ENCODE measurements at regions not wholly inside any gene's neighbourhood (a gene's known extent, or its start where the extent isn't known, plus 50 kb on each side); places are given as distances from the start of the nearest gene placed in this dataset.

GRCh38 chr13:50323440-50324065 lies 308.3 kb downstream of the KCNRG start:
- H3K36me3 ChIP-seq (ENCODE audit: control insufficient read depth, insufficient read depth, low read length): no peaks in the 10 kb centered on the region
- no peak overlapping the region for H2AK5ac ChIP-seq (ENCODE audit: low read depth, low read length)
- no peak overlapping the region for H4K5ac ChIP-seq (ENCODE audit: low read depth, low read length)
- no peak overlapping the region for H3K27ac ChIP-seq (ENCODE audit: insufficient read depth, low read length)
- H3K79me1 ChIP-seq (ENCODE audit: low read depth in 1 of 2, low read length in 2 of 2): no peaks in the 10 kb centered on the region
- H3K4me1 ChIP-seq (ENCODE audit: control insufficient read depth, insufficient read depth, low read length): peaks cover 4% of the 10 kb centered on the region
- no peak overlapping the region for H4K8ac ChIP-seq (ENCODE audit: low read depth in 2 of 2, low read length in 2 of 2)
- no TSS peak for BruUV-seq (replicated peaks)
- H2BK15ac ChIP-seq (ENCODE audit: low read depth, low read length): no peak overlapping the region
- H3K4me2 ChIP-seq (ENCODE audit: low read depth, low read length): peak overlapping the region; percentile 48; the same call in 1 of the 2 replicates
- peak overlapping the region; percentile 30; the same call in 1 of the 2 replicates for H3K18ac ChIP-seq (ENCODE audit: low read depth, low read length)
- dilution Hi-C loops (cut with HindIII; ENCODE audit: low sequenced_read_pairs, unreplicated experiment) (no loop called here), in situ Hi-C loops (cut with MboI; ENCODE audit: low sequenced_read_pairs) (no loop called here), intact Hi-C loops (cut with micrococcal nuclease) (no loop called here)
- POLR2A ChIA-PET (ENCODE audit: unreplicated experiment): no interaction called here
- no peak overlapping the region for H4K91ac ChIP-seq (ENCODE audit: insufficient read depth, low read depth, low read length)
- no peak overlapping the region for H2AFZ ChIP-seq (replicated peaks; ENCODE audit: low read length, poor library complexity)
- H3K4ac ChIP-seq (ENCODE audit: low read depth, low read length): peak overlapping the region; percentile 51; the same call in 1 of the 2 replicates
- H2BK120ac ChIP-seq (ENCODE audit: low read depth, low read length): peak overlapping the region; percentile 23; the same call in 1 of the 2 replicates
- no peak overlapping the region for H2AK9ac ChIP-seq (replicated peaks; ENCODE audit: low read depth, low read length, poor library complexity)
- H3K23ac ChIP-seq (ENCODE audit: low read depth, low read length): no peak overlapping the region
- no peaks in the 10 kb centered on the region for H3K9me3 ChIP-seq (ENCODE audit: control insufficient read depth, insufficient read depth, low read length)
- H2BK5ac ChIP-seq (ENCODE audit: low read depth, low read length, poor library complexity, severe bottlenecking): peak overlapping the region; percentile 66
- H3K9ac ChIP-seq (ENCODE audit: low read depth, low read length): no peak overlapping the region
- CTCF ChIA-PET: no interaction called here
- peak overlapping the region; percentile 49 for H2BK20ac ChIP-seq (ENCODE audit: low read depth, low read length)
- WGBS, 2 experiments (ENCODE audit: extremely low coverage in 2 of 2, insufficient read length in 1 of 2): 0% methylated on average over 1 of the region's 3 CpGs; no CpG with 5 or more reads in 1 of the 2 experiments
- peak; percentile 81 for ATAC-seq (ENCODE audit: low read depth)
- TF ChIP-seq FOS (IDR thresholded peaks at IDR 0.05; ENCODE audit: low read depth, low read length) (peak; percentile 83), POLR2A (IDR thresholded peaks at IDR 0.05; ENCODE audit: low read depth, low read length) (no peak), NFE2L2 (IDR thresholded peaks at IDR 0.05; ENCODE audit: low read depth, low read length) (no peak), RCOR1 (IDR thresholded peaks at IDR 0.05; ENCODE audit: insufficient replicate concordance, low read length) (peak; percentile 77), USF2 (IDR thresholded peaks at IDR 0.05; ENCODE audit: low read depth, low read length) (no peak), CHD1 (IDR thresholded peaks at IDR 0.05; ENCODE audit: low read depth, low read length) (peak; percentile 42; the same call in 1 of the 2 replicates), MAFK (IDR thresholded peaks at IDR 0.05; ENCODE audit: low read depth, low read length) (no peak), MXI1 (IDR thresholded peaks at IDR 0.05; ENCODE audit: borderline replicate concordance, low read depth, low read length) (no peak), RFX5 (IDR thresholded peaks at IDR 0.05; ENCODE audit: low read depth, low read length) (no peak), CEBPB (IDR thresholded peaks at IDR 0.05; ENCODE audit: low read depth, low read length) (peak; percentile 46; the same call in 1 of the 2 replicates), MAZ (IDR thresholded peaks at IDR 0.05; ENCODE audit: borderline replicate concordance, low read depth, low read length) (no peak), RAD21 (IDR thresholded peaks at IDR 0.05; ENCODE audit: low read length) (no peak), SMC3 (IDR thresholded peaks at IDR 0.05; ENCODE audit: low read depth, low read length) (no peak), BHLHE40 (IDR thresholded peaks at IDR 0.05; ENCODE audit: low read depth, low read length) (no peak; the same call in 1 of the 2 replicates)
- TF ChIP-seq, protein P1, sequence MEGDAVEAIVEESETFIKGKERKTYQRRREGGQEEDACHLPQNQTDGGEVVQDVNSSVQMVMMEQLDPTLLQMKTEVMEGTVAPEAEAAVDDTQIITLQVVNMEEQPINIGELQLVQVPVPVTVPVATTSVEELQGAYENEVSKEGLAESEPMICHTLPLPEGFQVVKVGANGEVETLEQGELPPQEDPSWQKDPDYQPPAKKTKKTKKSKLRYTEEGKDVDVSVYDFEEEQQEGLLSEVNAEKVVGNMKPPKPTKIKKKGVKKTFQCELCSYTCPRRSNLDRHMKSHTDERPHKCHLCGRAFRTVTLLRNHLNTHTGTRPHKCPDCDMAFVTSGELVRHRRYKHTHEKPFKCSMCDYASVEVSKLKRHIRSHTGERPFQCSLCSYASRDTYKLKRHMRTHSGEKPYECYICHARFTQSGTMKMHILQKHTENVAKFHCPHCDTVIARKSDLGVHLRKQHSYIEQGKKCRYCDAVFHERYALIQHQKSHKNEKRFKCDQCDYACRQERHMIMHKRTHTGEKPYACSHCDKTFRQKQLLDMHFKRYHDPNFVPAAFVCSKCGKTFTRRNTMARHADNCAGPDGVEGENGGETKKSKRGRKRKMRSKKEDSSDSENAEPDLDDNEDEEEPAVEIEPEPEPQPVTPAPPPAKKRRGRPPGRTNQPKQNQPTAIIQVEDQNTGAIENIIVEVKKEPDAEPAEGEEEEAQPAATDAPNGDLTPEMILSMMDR (conservative IDR thresholded peaks at IDR 0.05; ENCODE audit: low read depth, low read length): no peak
- TF ChIP-seq, protein P2, sequence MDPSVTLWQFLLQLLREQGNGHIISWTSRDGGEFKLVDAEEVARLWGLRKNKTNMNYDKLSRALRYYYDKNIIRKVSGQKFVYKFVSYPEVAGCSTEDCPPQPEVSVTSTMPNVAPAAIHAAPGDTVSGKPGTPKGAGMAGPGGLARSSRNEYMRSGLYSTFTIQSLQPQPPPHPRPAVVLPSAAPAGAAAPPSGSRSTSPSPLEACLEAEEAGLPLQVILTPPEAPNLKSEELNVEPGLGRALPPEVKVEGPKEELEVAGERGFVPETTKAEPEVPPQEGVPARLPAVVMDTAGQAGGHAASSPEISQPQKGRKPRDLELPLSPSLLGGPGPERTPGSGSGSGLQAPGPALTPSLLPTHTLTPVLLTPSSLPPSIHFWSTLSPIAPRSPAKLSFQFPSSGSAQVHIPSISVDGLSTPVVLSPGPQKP (IDR thresholded peaks at IDR 0.05; ENCODE audit: borderline replicate concordance, low read depth, low read length): no peak
- H4K20me1 ChIP-seq (ENCODE audit: insufficient read depth, low read length): no peaks in the 10 kb centered on the region
- H3K4me3 ChIP-seq (ENCODE audit: insufficient read depth, low read depth, low read length): no peak overlapping the region
- H3K9me1 ChIP-seq (ENCODE audit: insufficient read depth, low read length): no peaks in the 10 kb centered on the region
- peak; percentile 96 for DNase-seq
- peak overlapping the region; percentile 23; the same call in 1 of the 2 replicates for H3K14ac ChIP-seq (replicated peaks; ENCODE audit: low read depth, low read length)
- no peak overlapping the region for H3K56ac ChIP-seq (ENCODE audit: extremely low read depth, insufficient read depth, low read length)
- no peaks in the 10 kb centered on the region for H3K27me3 ChIP-seq (ENCODE audit: control insufficient read depth, insufficient read depth, low read length)
